Vagina (tissue), 2 donors: ENCODE measurements at regions not wholly inside any gene's neighbourhood (a gene's known extent, or its start where the extent isn't known, plus 50 kb on each side); places are given as distances from the start of the nearest gene placed in this dataset.
"Not testable (repeated sequence)": the region's sequence is repeated elsewhere in the genome, so short reads cannot be mapped to it uniquely, and the experiment has no call there.

Source experiments
- DNase-seq, 2 donors: peaks; one replicate each; pipeline ENCODE4 v3.0.0-alpha.2; 2017; ENCODE audit errors: extremely low spot score in 2 of 2
- H3K27ac ChIP-seq: fragments of 200-600 bp; sonication (generic); one replicate; pipeline ENCODE4 v1.5.1; 2019
- H3K27me3 ChIP-seq: fragments of 200-600 bp; sonication (generic); one replicate; pipeline ENCODE4 v1.5.1; 2019
- H3K36me3 ChIP-seq, 2 donors: fragments of 200-600 bp; sonication (generic); one replicate each; pipeline ENCODE4 v1.5.1; 2017 to 2019
- H3K4me1 ChIP-seq: fragments of 200-600 bp; sonication (generic); one replicate; pipeline ENCODE4 v1.5.1; 2019
- H3K4me3 ChIP-seq, 2 donors: fragments of 200-600 bp; sonication (generic); 1 replicate in 1 of 2; 2 replicates in 1 of 2; pipeline ENCODE4 v1.5.1; 2016 to 2019
- H3K9me3 ChIP-seq: fragments of 200-600 bp; sonication (generic); one replicate; pipeline ENCODE4 v1.5.1; 2019
- CTCF ChIP-seq, 3 experiments: fragments of 450-650 bp in 2 of 3; fragments of 200-600 bp in 1 of 3; sonication (generic) in 1 of 3; IDR thresholded peaks; one replicate each; pipeline ENCODE4 v1.5.1; 2017 to 2019; ENCODE audit warnings: antibody characterized with exemption in 3 of 3, mild to moderate bottlenecking in 2 of 3, moderate library complexity in 2 of 3
- POLR2A ChIP-seq, 2 donors: fragments of 450-650 bp; IDR thresholded peaks; one replicate each; pipeline ENCODE4 v1.6.1; 2017; ENCODE audit warnings: antibody characterized with exemption in 2 of 2, mild to moderate bottlenecking in 2 of 2, moderate library complexity in 2 of 2
- POLR2AphosphoS5 ChIP-seq, 2 donors: sonication (generic); formaldehyde crosslinking; IDR thresholded peaks; one replicate each; pipeline ENCODE4 v1.9.0; 2017; ENCODE audit warnings: antibody characterized with exemption in 2 of 2, mild to moderate bottlenecking in 2 of 2, low read depth in 1 of 2; ENCODE audit not compliant: insufficient read depth in 1 of 2
- intact Hi-C: fragments of 100-400 bp; cut with DNase I; formaldehyde crosslinking; loops from one replicate; pipeline ENCODE4 v1.15.1; 2023

GRCh38 chr6:49142421-49143151 lies 320.5 kb downstream of the MMUT start:
- no peaks in the 10 kb centered on the region for H3K36me3 ChIP-seq
- TF ChIP-seq POLR2AphosphoS5 (IDR thresholded peaks at IDR 0.05; ENCODE audit: insufficient read depth in 1 of 2, low read depth in 1 of 2) (no peak), CTCF (IDR thresholded peaks at IDR 0.05) (no peak), POLR2A (IDR thresholded peaks at IDR 0.05) (no peak)

GRCh38 chr6:49121970-49122369 lies 341.1 kb downstream of the MMUT start:
- Histone ChIP-seq H3K27ac (no peak overlapping the region), H3K27me3 (no peaks in the 10 kb centered on the region), H3K9me3 (no peaks in the 10 kb centered on the region), H3K36me3 (no peaks in the 10 kb centered on the region), H3K4me1 (no peaks in the 10 kb centered on the region), H3K4me3 (no peak overlapping the region)
- intact Hi-C loops = no loop called here
- TF ChIP-seq POLR2AphosphoS5 (IDR thresholded peaks at IDR 0.05; ENCODE audit: insufficient read depth in 1 of 2, low read depth in 1 of 2) = no peak
- TF ChIP-seq CTCF (IDR thresholded peaks at IDR 0.05) = no peak
- TF ChIP-seq POLR2A (IDR thresholded peaks at IDR 0.05) = no peak
- DNase-seq = no peak

More at GRCh38 chr6:49142421-49143151, 320.5 kb downstream of the MMUT start:
- no peak for DNase-seq
- Histone ChIP-seq H3K9me3 (no peaks in the 10 kb centered on the region), H3K4me3 (no peak overlapping the region), H3K27ac (no peak overlapping the region), H3K27me3 (no peaks in the 10 kb centered on the region), H3K4me1 (no peaks in the 10 kb centered on the region)
- intact Hi-C loops = no loop called here

GRCh38 chr6:49118478-49118877 lies 344.6 kb downstream of the MMUT start:
- TF ChIP-seq CTCF (IDR thresholded peaks at IDR 0.05) (no peak), POLR2AphosphoS5 (IDR thresholded peaks at IDR 0.05; ENCODE audit: insufficient read depth in 1 of 2, low read depth in 1 of 2) (no peak), POLR2A (IDR thresholded peaks at IDR 0.05) (no peak)

GRCh38 chr6:49110916-49111315 lies 352.1 kb downstream of the MMUT start:
- Histone ChIP-seq H3K36me3 (no peaks in the 10 kb centered on the region), H3K9me3 (no peaks in the 10 kb centered on the region), H3K27me3 (no peaks in the 10 kb centered on the region), H3K27ac (no peak overlapping the region), H3K4me3 (no peak overlapping the region), H3K4me1 (no peaks in the 10 kb centered on the region)
- intact Hi-C loops = no loop called here
- no peak for DNase-seq
- TF ChIP-seq CTCF (IDR thresholded peaks at IDR 0.05) = no peak
- TF ChIP-seq POLR2AphosphoS5 (IDR thresholded peaks at IDR 0.05; ENCODE audit: insufficient read depth in 1 of 2, low read depth in 1 of 2) = no peak
- TF ChIP-seq POLR2A (IDR thresholded peaks at IDR 0.05) = no peak

More at GRCh38 chr6:49118478-49118877, 344.6 kb downstream of the MMUT start:
- Histone ChIP-seq H3K36me3 (no peaks in the 10 kb centered on the region), H3K4me1 (no peaks in the 10 kb centered on the region), H3K9me3 (no peaks in the 10 kb centered on the region), H3K27me3 (no peaks in the 10 kb centered on the region), H3K4me3 (no peak overlapping the region), H3K27ac (no peak overlapping the region)
- intact Hi-C loops = no loop called here
- no peak for DNase-seq

GRCh38 chr6:49097664-49098063 lies 365.4 kb downstream of the MMUT start:
- DNase-seq, H3K9me3 ChIP-seq, H3K4me3 ChIP-seq, H3K27me3 ChIP-seq, H3K4me1 ChIP-seq, intact Hi-C loops, H3K27ac ChIP-seq, H3K36me3 ChIP-seq: not testable (repeated sequence)
